Mucosa of descending colon (tissue), 3 donors: ENCODE measurements at regions not wholly inside any gene's neighbourhood (a gene's known extent, or its start where the extent isn't known, plus 50 kb on each side); places are given as distances from the start of the nearest gene placed in this dataset.

Experiments
- ATAC-seq: fragments of 200-7000 bp; cut with Tn5 transposase; one replicate; pipeline ENCODE4 v1.9.1; 2020; ENCODE audit warnings: mild to moderate bottlenecking, moderate library complexity
- DNase-seq, 3 donors: peaks; one replicate each; pipeline ENCODE4 v3.0.0-alpha.2; 2020
- H3K36me3 ChIP-seq: fragments of 200-600 bp; one replicate; pipeline ENCODE4 v1.8.0; 2021; ENCODE audit warnings: low read depth, mild to moderate bottlenecking
- H3K4me1 ChIP-seq: fragments of 200-600 bp; one replicate; pipeline ENCODE4 v1.8.0; 2021; ENCODE audit warnings: low read depth, mild to moderate bottlenecking
- H3K4me3 ChIP-seq: fragments of 200-600 bp; one replicate; pipeline ENCODE4 v1.8.0; 2021; ENCODE audit warnings: mild to moderate bottlenecking
- H3K9me3 ChIP-seq: fragments of 200-600 bp; one replicate; pipeline ENCODE4 v1.8.0; 2021; ENCODE audit warnings: mild to moderate bottlenecking
- CTCF ChIP-seq: fragments of 200-600 bp; IDR thresholded peaks from one replicate; pipeline ENCODE4 v1.8.0; 2022; ENCODE audit warnings: antibody characterized with exemption, mild to moderate bottlenecking
- intact Hi-C, 2 donors: fragments of 100-400 bp; cut with DNase I in 1 of 2; cut with micrococcal nuclease in 1 of 2; formaldehyde crosslinking; loops; one replicate each; pipeline versions ENCODE4 v1.11.0 to v1.11.1; 2022; cut with DNase I, micrococcal nuclease
- donor health status: DM: no; HTN: no; CAD: no; lungs with moderate emphysema.
- donor health status: DM: no; HTN: no; CAD: no.
- donor health status: DM: no; HTN: yes; CAD: no.

- TF ChIP-seq CTCF, result no peak
- ATAC-seq, result no peak
- no peak for DNase-seq
- Histone ChIP-seq H3K36me3 (no peaks in the 10 kb centered on the region), H3K4me3 (no peak overlapping the region), H3K4me1 (peaks cover 17% of the 10 kb centered on the region), H3K9me3 (no peaks in the 10 kb centered on the region)
- intact Hi-C loops, result no loop called here
Observed at GRCh38 chr1:94680039-94680377, 138.4 kb upstream of the F3 start.

GRCh38 chr1:94679332-94680038 lies 137.9 kb upstream of the F3 start:
- DNase-seq, result no peak
- no peak overlapping the region for H3K4me3 ChIP-seq
- no peak for ATAC-seq
- TF ChIP-seq CTCF, result no peak
- H3K9me3 ChIP-seq, result no peaks in the 10 kb centered on the region
- peaks cover 17% of the 10 kb centered on the region for H3K4me1 ChIP-seq
- no peaks in the 10 kb centered on the region for H3K36me3 ChIP-seq
- intact Hi-C loops, result no loop called here

- no peak for TF ChIP-seq CTCF
- DNase-seq (no peak), ATAC-seq (peak; percentile 40)
- H3K4me1 ChIP-seq, result peaks cover 17% of the 10 kb centered on the region
- H3K4me3 ChIP-seq, result no peak overlapping the region
- intact Hi-C loops, result no loop called here
- H3K36me3 ChIP-seq, result no peaks in the 10 kb centered on the region
- H3K9me3 ChIP-seq, result no peaks in the 10 kb centered on the region
Observed at GRCh38 chr1:94678202-94678848, 136.8 kb upstream of the F3 start.

GRCh38 chr1:94677714-94678113 lies 136.2 kb upstream of the F3 start:
- Histone ChIP-seq H3K4me3 (no peak overlapping the region), H3K4me1 (peaks cover 17% of the 10 kb centered on the region), H3K9me3 (no peaks in the 10 kb centered on the region), H3K36me3 (no peaks in the 10 kb centered on the region)
- intact Hi-C loops, result no loop called here
- ATAC-seq (no peak), DNase-seq (no peak)
- TF ChIP-seq CTCF, result no peak

GRCh38 chr1:94677087-94677486 lies 135.5 kb upstream of the F3 start:
- no peak for ATAC-seq
- intact Hi-C loops, result no loop called here
- DNase-seq, result no peak
- Histone ChIP-seq H3K36me3 (no peaks in the 10 kb centered on the region), H3K4me3 (no peak overlapping the region), H3K9me3 (no peaks in the 10 kb centered on the region), H3K4me1 (peaks cover 17% of the 10 kb centered on the region)
- no peak for TF ChIP-seq CTCF
